ENCODE measurements at regions not wholly inside any gene's neighbourhood (a gene's known extent, or its start where the extent isn't known, plus 50 kb on each side); places are given as distances from the start of the nearest gene placed in this dataset.

GRCh38 chr12:47026291-47026690 is 53.1 kb upstream of the PCED1B start:
- no peak overlapping the region for H3K27ac ChIP-seq (ENCODE audit: low read depth, low read length)
- Mint-ChIP-seq H3K27ac (no peak overlapping the region), H3K4me3 (no peak overlapping the region), H3K9me3 (no peaks in the 10 kb centered on the region), H3K36me3 (no peaks in the 10 kb centered on the region), H3K27me3 (peaks cover 0 to 21% (median 5%) of the 10 kb centered on the region in 5 donors), H3K4me1 (peaks cover 0 to 7% (median 0%) of the 10 kb centered on the region in 7 donors)
- DNase-seq: no peak
- intact Hi-C loops (cut with micrococcal nuclease): loop anchor here in 1 of 2 donors (10.0 kb wide), 1 partner anchor 871 kb away; no protein-coding TSS in a partner anchor
- H3K4me1 ChIP-seq (ENCODE audit: control insufficient read depth in 2 of 2, insufficient read depth in 2 of 2, low read length in 2 of 2): no peaks in the 10 kb centered on the region
- POLR2A ChIA-PET: no interaction called here
- H3K36me3 ChIP-seq (ENCODE audit: control insufficient read depth in 2 of 3, insufficient read depth in 3 of 3, low read length in 3 of 3): no peaks in the 10 kb centered on the region
- H3K27me3 ChIP-seq (ENCODE audit: control insufficient read depth in 2 of 2, insufficient read depth in 2 of 2, low read length in 2 of 2): no peaks in the 10 kb centered on the region
- CTCF ChIA-PET: no interaction called here
- H3K4me3 ChIP-seq (ENCODE audit: low read length): no peak overlapping the region
- no peaks in the 10 kb centered on the region for H3K9me3 ChIP-seq (ENCODE audit: control insufficient read depth in 2 of 3, low read length in 3 of 3)
- ATAC-seq: no peak

Measured in naive thymus-derived CD4-positive, alpha-beta T cell (primary cell).